Activated CD4-positive, alpha-beta T cell treated with anti-CD3 and anti-CD28 coated beads for 4 hours (primary cell): ENCODE measurements at regions not wholly inside any gene's neighbourhood (a gene's known extent, or its start where the extent isn't known, plus 50 kb on each side); places are given as distances from the start of the nearest gene placed in this dataset.
A peak's percentile ranks its signal among the peaks of the same experiment; 100 is the strongest.
"Not testable (repeated sequence)": the region's sequence is repeated elsewhere in the genome, so short reads cannot be mapped to it uniquely, and the experiment has no call there.

Experiments used
- DNase-seq, 2 donors: peaks; one replicate each; pipeline ENCODE4 v3.0.0-alpha.2; 2020

DNA sequence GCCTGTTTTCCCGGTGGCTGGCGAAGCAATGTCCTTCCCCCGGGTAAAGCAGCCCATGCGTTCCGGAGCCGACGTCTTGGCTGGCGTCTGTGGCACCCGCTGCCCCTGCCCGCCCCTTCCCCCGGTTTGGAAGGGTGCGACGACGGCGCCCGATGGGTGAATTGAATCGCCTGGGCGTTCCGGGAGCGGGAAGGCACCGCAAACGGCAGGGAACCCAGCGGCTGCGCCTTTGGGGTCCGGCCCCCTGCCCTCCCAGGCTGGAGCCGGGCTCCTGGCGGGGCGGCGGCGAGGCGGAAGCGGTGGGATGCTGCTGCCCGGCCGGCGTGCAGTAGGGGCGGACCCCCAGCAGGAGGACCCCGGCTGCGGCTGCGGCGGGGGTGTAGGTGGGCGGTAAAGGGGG, 123.6 kb upstream of the RHOU start:
- DNase-seq = not testable (repeated sequence)

GRCh38 chr1:228622002-228622716, 113.1 kb upstream of the RHOU start:
- not testable (repeated sequence) for DNase-seq

- not testable (repeated sequence) for DNase-seq
Observed at GRCh38 chr1:228626481-228626880, 108.8 kb upstream of the RHOU start.

DNA sequence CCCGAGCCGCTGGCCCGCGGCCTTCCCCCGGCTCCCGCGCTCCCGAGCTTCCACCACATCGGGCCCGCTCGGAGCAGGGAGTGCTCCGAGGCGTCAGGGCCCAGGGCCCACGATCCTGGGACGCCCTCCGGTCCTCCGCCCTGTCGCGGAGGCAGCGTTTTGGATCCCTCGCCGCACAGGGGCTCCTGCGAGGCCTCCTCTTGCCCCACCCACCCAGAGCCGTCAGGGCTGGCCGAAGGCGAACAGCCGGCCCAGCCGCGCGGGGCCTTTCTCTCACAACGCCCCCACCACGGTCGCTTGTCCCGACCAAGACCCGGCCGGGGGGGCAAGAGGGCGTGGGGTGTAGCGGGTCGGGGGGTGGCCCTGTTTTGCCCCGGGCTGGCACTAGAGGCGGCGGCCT, 102.4 kb upstream of the RHOU start:
- peak in 1 of 2 donors; percentile 16 for DNase-seq

GRCh38 chr1:228635304-228635703, 100.0 kb upstream of the RHOU start:
- DNase-seq = peak; percentile 28 to 53

DNA sequence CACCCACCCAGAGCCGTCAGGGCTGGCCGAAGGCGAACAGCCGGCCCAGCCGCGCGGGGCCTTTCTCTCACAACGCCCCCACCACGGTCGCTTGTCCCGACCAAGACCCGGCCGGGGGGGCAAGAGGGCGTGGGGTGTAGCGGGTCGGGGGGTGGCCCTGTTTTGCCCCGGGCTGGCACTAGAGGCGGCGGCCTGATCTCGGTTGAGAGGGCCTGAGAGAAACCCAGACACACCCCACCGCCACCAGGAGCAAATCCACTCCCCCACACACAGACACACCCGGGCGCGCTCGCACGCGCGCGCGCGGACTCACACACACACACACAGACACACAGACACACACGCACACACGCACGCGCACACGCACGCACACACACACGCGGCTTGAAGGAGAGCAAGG, 97.8 kb upstream of the RHOU start:
- DNase-seq = peak in 1 of 2 donors; percentile 11

GRCh38 chr1:228646717-228647522, 88.4 kb upstream of the RHOU start:
- peak in 1 of 2 donors; percentile 42 for DNase-seq

DNA sequence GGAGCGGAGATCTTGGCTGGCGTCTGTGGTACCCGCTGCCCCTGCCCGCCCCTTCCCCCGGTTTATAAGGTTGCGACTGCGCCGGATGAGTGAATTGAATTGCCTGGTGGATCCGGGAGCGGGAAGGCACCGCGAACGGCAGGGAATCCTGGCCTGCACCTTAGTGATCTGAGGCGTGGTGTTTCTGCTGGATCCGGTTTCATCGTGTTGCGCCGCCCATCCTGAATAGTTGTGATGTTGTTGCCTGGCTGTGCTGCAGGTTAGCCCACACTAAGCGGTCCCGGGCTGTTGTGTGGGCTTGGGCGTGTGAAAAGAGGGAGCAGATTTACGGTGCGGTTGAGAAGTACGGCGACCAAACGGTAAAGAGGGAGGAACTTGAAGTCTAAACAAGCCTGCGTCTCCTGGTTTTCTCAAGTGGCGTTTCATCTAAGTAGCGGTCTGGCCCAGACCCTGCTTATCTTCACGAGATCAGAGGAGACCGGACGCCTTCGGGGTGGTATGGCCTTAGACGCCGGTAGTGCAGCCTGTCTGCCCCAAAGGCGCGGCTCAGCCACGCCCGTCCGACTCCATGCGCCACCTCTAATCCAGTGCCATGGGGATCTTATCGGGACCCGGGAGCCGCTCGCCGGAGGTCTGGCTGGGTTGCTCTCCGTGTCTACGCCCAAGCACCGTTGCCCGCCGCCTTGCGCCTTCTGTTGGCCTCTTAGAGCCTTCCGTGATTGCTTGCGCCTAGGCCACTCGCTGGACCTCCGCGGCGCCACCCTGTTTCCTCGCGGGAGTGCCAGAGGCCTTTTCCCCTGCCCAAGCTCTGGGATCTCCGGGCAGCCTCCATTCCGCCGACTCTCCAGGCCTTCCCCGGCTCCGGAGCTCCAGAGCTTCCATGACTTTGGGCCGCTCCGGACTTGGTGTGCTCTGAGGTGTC, 87.5 kb upstream of the RHOU start:
- no peak for DNase-seq

- DNase-seq = no peak
Observed at GRCh38 chr1:228648647-228649383, 86.5 kb upstream of the RHOU start.

GRCh38 chr1:228650141-228650540, 85.1 kb upstream of the RHOU start:
- no peak for DNase-seq

DNA sequence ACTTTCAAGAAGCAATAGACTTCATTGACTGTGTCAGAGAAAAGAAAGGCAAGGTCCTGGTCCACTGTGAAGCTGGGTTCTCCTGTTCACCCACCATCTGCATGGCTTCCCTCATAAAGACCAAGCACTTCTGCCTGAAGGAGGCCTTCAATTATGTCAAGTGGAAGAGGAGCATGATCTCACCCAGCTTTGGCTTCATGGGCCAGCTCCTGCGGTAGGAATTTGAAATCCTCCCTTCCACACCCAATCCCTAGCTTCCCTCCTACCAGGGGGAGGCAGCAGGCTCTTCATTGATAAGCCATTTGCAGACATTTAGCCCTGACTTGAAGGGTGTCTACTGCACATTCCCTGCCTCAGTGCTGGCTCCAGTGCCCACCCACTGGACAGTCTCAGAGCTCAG, 84.3 kb upstream of the RHOU start:
- DNase-seq = no peak

- no peak for DNase-seq
Observed at GRCh38 chr1:228652116-228652515, 83.2 kb upstream of the RHOU start.

DNA sequence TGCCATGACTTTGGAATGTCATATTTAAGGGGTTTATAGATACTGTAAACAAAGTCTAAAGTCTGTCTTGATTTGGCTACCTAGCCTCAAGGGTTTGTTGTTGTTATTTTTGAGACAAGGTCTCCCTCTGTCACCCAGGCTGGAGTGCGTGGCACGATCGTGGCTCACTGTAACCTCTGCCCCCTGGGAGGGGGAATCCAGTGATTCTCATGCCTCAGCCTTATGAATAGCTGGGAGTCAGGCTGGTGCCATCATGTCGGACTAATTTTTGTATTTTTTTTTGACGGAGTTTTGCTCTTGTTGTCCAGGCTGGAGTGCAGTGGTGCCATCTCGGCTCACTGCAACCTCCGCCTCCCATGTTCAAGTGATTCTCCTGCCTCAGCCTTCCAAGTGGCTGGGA, 82.2 kb upstream of the RHOU start:
- DNase-seq = not testable (repeated sequence)

GRCh38 chr1:228653748-228654147, 81.5 kb upstream of the RHOU start:
- no peak for DNase-seq

GRCh38 chr1:228655796-228656394, 79.4 kb upstream of the RHOU start:
- no peak for DNase-seq

- not testable (repeated sequence) for DNase-seq
Observed at GRCh38 chr1:228662007-228662689, 73.1 kb upstream of the RHOU start.

- DNase-seq = peak; percentile 64 to 82
Observed at GRCh38 chr1:228664399-228664914, 70.8 kb upstream of the RHOU start.

DNA sequence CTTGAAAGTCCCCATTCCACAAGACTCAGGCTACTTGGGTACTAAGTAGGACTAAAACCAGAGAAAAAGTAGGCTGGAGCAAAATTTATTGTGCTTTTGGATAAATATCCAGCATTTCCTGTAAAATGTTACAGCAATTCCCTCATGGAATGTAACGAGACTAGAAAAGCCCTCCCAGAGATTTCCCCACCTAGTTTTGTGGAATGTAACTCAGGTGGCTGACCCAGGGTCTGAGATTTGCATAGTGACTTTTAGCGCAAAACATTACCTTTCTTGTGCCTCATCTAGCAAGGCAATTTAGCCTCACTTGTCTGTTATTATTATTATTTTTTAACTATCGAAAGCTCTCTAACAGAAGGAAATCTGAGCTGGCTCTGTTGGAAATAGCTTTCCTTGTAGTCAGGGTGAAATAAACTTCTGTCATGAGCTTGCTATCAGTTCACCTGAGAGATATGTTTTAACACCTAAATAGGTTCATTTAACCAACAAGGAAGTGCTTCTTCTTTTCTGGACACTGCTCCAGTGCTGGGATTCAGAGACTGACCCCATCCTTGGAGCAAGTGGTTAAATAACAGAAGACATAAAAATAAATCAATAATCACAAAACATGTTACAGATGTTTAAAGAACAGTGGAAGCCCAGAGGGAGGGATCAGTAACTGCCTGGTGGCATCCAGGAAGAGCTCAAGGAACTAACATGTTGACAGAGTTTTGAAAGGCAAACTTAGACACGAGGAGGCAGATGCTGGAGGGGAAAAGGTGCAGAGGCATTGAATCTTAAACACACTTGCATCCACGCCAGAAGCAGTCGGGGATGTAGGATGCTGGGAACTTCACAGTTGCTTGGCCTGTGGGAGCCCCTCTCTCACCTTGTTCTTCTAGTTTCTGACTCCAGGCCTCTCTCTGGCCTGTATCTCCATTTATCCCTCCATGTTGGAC, 68.3 kb upstream of the RHOU start:
- no peak for DNase-seq

GRCh38 chr1:228668553-228669241, 66.6 kb upstream of the RHOU start:
- DNase-seq = no peak
